HL-60 (cell line): ENCODE measurements at regions not wholly inside any gene's neighbourhood (a gene's known extent, or its start where the extent isn't known, plus 50 kb on each side); places are given as distances from the start of the nearest gene placed in this dataset.
"Not testable (repeated sequence)": the region's sequence is repeated elsewhere in the genome, so short reads cannot be mapped to it uniquely, and the experiment has no call there.

Experiments used
- CTCF ChIP-seq: IDR thresholded peaks from one replicate; pipeline ENCODE4 v1.5.1; 2011; ENCODE audit warnings: low read length, control low read depth, inconsistent platforms; ENCODE audit not compliant: insufficient read depth
- GABPA ChIP-seq: IDR thresholded peaks from 2 replicates; pipeline ENCODE4 v1.6.1; 2012; ENCODE audit warnings: low read depth
- POLR2AphosphoS5 ChIP-seq: IDR thresholded peaks from 2 replicates; pipeline ENCODE4 v1.6.1; 2012; ENCODE audit warnings: low read depth
- REST ChIP-seq: IDR thresholded peaks from 2 replicates; pipeline ENCODE4 v1.6.1; 2012; ENCODE audit warnings: low read depth; ENCODE audit not compliant: insufficient replicate concordance

GRCh38 chr1:146376309-146376707, 147.5 kb upstream of the NOTCH2NLA start:
- not testable (repeated sequence) for TF ChIP-seq REST, GABPA, CTCF, POLR2AphosphoS5
